ENCODE measurements at regions not wholly inside any gene's neighbourhood (a gene's known extent, or its start where the extent isn't known, plus 50 kb on each side); places are given as distances from the start of the nearest gene placed in this dataset.

DNA sequence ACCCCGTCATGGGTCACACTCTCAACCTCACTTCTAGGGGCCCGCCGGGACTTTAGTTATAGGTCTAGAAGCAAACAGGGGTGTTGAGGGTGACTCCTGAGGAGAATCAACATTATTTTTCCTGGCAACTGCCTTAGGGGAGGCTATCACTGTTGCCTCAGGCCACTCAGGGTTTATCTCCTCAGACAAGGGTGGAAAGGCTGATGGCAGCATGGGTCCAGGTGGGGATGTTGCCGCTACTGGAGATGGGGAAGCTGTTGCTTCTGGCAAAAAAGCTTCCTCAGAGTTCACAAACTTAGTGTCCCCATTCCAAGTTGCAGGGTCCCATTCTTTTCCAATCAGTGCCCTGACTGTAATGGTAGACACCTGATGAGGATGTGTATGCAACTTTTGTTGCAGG lies 467.4 kb upstream of the RGS6 start:
- Histone ChIP-seq H3K4me3 (ENCODE audit: low read length in 3 of 3) (no peak overlapping the region), H3K9ac (ENCODE audit: low read length in 3 of 3) (no peak overlapping the region), H3K27me3 (ENCODE audit: control insufficient read depth, insufficient read depth, low read length) (no peaks in the 10 kb centered on the region), H3K36me3 (ENCODE audit: control insufficient read depth in 2 of 3, insufficient read depth in 3 of 3, low read length in 3 of 3) (no peaks in the 10 kb centered on the region), H3K27ac (ENCODE audit: low read depth in 2 of 2, low read length in 2 of 2) (no peak overlapping the region), H3K9me3 (ENCODE audit: control insufficient read depth in 2 of 3, insufficient read depth in 1 of 3, low read length in 3 of 3) (peaks cover 0 to 5% (median 0%) of the 10 kb centered on the region in 3 donors), H3K4me1 (ENCODE audit: control insufficient read depth in 2 of 3, insufficient read depth in 2 of 3, low read depth in 1 of 3, low read length in 3 of 3) (no peaks in the 10 kb centered on the region)
- intact Hi-C loops (cut with DNase I), result no loop called here
- FAIRE-seq (no peak), DNase-seq (no peak)
- TF ChIP-seq, protein P1, sequence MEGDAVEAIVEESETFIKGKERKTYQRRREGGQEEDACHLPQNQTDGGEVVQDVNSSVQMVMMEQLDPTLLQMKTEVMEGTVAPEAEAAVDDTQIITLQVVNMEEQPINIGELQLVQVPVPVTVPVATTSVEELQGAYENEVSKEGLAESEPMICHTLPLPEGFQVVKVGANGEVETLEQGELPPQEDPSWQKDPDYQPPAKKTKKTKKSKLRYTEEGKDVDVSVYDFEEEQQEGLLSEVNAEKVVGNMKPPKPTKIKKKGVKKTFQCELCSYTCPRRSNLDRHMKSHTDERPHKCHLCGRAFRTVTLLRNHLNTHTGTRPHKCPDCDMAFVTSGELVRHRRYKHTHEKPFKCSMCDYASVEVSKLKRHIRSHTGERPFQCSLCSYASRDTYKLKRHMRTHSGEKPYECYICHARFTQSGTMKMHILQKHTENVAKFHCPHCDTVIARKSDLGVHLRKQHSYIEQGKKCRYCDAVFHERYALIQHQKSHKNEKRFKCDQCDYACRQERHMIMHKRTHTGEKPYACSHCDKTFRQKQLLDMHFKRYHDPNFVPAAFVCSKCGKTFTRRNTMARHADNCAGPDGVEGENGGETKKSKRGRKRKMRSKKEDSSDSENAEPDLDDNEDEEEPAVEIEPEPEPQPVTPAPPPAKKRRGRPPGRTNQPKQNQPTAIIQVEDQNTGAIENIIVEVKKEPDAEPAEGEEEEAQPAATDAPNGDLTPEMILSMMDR (IDR thresholded peaks at IDR 0.05; ENCODE audit: borderline replicate concordance, extremely low read depth, insufficient read depth), result no peak

DNA sequence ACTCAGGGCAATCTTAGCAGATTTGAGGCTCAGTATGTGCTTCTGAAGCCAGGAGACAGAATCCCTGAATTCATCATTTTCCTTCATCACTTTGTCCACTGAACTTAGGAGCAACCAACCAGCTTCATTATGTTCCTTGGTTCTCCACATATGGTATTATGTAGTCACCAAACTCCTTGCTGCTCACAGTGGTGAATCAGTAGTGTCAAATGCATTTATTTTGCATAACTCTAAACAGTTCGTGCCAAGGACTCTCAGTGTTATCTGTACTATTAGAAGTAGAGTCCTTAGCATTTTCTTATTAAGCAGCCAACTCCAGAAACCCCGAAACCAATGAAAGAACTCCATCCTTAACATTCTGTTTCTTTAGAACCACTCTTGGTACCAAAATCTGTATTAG lies 466.9 kb upstream of the RGS6 start:
- FAIRE-seq, result no peak

DNA sequence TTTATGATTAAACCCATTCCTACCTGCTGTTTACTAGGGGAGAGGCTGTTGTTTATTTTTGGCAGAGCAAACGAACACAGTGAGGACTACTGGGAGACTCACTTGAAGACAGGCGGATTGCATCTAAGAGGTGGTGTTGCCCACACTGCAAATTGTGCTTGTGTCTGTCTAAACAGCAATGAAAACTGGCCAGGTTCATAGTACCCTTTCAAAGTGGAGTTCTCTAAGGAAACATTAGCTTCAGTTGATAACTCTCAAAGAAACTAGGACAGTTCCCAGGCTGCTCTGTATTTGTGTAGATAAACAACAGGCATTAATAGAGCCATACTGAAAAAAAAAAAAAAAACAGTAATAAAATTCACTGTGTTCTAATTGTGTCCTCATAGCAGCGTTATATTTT lies 466.0 kb upstream of the RGS6 start:
- TF ChIP-seq, protein P1 (IDR thresholded peaks at IDR 0.05; ENCODE audit: borderline replicate concordance, extremely low read depth, insufficient read depth), result no peak
- H3K36me3 ChIP-seq (ENCODE audit: control insufficient read depth in 2 of 3, insufficient read depth in 3 of 3, low read length in 3 of 3), result no peaks in the 10 kb centered on the region
- DNase-seq, result no peak
- H3K9ac ChIP-seq (ENCODE audit: low read length in 3 of 3), result no peak overlapping the region
- H3K4me3 ChIP-seq (ENCODE audit: low read length in 3 of 3), result no peak overlapping the region
- peaks cover 0 to 5% (median 0%) of the 10 kb centered on the region in 3 donors for H3K9me3 ChIP-seq (ENCODE audit: control insufficient read depth in 2 of 3, insufficient read depth in 1 of 3, low read length in 3 of 3)
- no peak overlapping the region for H3K27ac ChIP-seq (ENCODE audit: low read depth in 2 of 2, low read length in 2 of 2)
- intact Hi-C loops (cut with DNase I), result no loop called here
- no peaks in the 10 kb centered on the region for H3K27me3 ChIP-seq (ENCODE audit: control insufficient read depth, insufficient read depth, low read length)
- H3K4me1 ChIP-seq (ENCODE audit: control insufficient read depth in 2 of 3, insufficient read depth in 2 of 3, low read depth in 1 of 3, low read length in 3 of 3), result no peaks in the 10 kb centered on the region
- FAIRE-seq, result no peak

More for the DNA sequence above, 466.9 kb upstream of the RGS6 start:
- TF ChIP-seq, protein P1 (IDR thresholded peaks at IDR 0.05; ENCODE audit: borderline replicate concordance, extremely low read depth, insufficient read depth), result no peak
- H3K9ac ChIP-seq (ENCODE audit: low read length in 3 of 3), result no peak overlapping the region
- peaks cover 0 to 5% (median 0%) of the 10 kb centered on the region in 3 donors for H3K9me3 ChIP-seq (ENCODE audit: control insufficient read depth in 2 of 3, insufficient read depth in 1 of 3, low read length in 3 of 3)
- DNase-seq, result no peak
- no peaks in the 10 kb centered on the region for H3K4me1 ChIP-seq (ENCODE audit: control insufficient read depth in 2 of 3, insufficient read depth in 2 of 3, low read depth in 1 of 3, low read length in 3 of 3)
- H3K36me3 ChIP-seq (ENCODE audit: control insufficient read depth in 2 of 3, insufficient read depth in 3 of 3, low read length in 3 of 3), result no peaks in the 10 kb centered on the region
- intact Hi-C loops (cut with DNase I), result no loop called here
- H3K27me3 ChIP-seq (ENCODE audit: control insufficient read depth, insufficient read depth, low read length), result no peaks in the 10 kb centered on the region
- H3K27ac ChIP-seq (ENCODE audit: low read depth in 2 of 2, low read length in 2 of 2), result no peak overlapping the region
- no peak overlapping the region for H3K4me3 ChIP-seq (ENCODE audit: low read length in 3 of 3)

DNA sequence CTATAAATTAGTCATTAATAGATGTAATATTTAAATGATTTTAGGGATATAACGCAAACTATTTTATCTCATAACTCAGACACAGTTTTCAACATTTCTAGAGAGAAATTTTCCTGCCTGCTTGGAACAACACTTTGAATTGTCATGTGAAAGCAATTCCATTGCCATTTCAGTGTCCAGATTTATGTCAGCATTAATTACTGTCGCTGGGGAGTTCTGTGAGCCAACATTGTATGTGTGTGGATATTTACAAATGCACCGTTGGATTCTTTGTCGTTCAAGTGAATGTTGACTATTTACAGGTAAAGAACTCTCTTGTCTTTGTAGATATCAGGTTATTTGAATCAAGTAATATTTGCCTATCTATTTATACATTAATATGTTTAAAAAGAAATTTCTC lies 465.3 kb upstream of the RGS6 start:
- Histone ChIP-seq H3K9ac (ENCODE audit: low read length in 3 of 3) (no peak overlapping the region), H3K36me3 (ENCODE audit: control insufficient read depth in 2 of 3, insufficient read depth in 3 of 3, low read length in 3 of 3) (no peaks in the 10 kb centered on the region), H3K4me1 (ENCODE audit: control insufficient read depth in 2 of 3, insufficient read depth in 2 of 3, low read depth in 1 of 3, low read length in 3 of 3) (no peaks in the 10 kb centered on the region), H3K4me3 (ENCODE audit: low read length in 3 of 3) (no peak overlapping the region), H3K9me3 (ENCODE audit: control insufficient read depth in 2 of 3, insufficient read depth in 1 of 3, low read length in 3 of 3) (peaks cover 0 to 5% (median 0%) of the 10 kb centered on the region in 3 donors), H3K27ac (ENCODE audit: low read depth in 2 of 2, low read length in 2 of 2) (no peak overlapping the region), H3K27me3 (ENCODE audit: control insufficient read depth, insufficient read depth, low read length) (no peaks in the 10 kb centered on the region)
- DNase-seq (no peak), FAIRE-seq (no peak)
- TF ChIP-seq, protein P1 (IDR thresholded peaks at IDR 0.05; ENCODE audit: borderline replicate concordance, extremely low read depth, insufficient read depth), result no peak
- intact Hi-C loops (cut with DNase I), result no loop called here

All from kidney (tissue), 13 donors.